COLO668 (cell line): ENCODE measurements at regions not wholly inside any gene's neighbourhood (a gene's known extent, or its start where the extent isn't known, plus 50 kb on each side); places are given as distances from the start of the nearest gene placed in this dataset.
"Not testable (repeated sequence)": the region's sequence is repeated elsewhere in the genome, so short reads cannot be mapped to it uniquely, and the experiment has no call there.

ENCODE experiments used
- DNase-seq: peaks from one replicate; lab custom pipeline; 2025; ENCODE audit not compliant: unreplicated experiment; lab: John Stamatoyannopoulos, UW

- no peak for DNase-seq
Observed at GRCh38 chr5:105168806-105169205, 1606.2 kb upstream of the NUDT12 start.

DNA sequence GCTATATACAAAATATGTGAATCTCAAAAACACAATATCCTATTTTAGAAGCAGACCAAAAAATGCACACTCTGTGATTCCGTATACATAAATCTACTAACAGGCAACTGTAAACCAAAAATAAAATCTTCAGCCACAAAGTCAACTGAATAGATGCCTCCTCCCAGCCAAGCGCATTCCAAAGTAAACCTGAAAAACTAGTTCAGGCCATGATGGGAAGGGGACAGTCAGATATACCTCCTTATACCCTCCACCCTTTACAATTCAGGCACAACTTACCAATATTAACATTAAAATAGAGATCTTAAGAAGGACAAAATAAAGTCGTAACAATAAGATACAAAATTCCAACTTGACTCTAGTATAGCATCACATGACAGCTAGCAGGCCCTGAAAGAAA is 1604.5 kb upstream of the NUDT12 start:
- DNase-seq = no peak

DNA sequence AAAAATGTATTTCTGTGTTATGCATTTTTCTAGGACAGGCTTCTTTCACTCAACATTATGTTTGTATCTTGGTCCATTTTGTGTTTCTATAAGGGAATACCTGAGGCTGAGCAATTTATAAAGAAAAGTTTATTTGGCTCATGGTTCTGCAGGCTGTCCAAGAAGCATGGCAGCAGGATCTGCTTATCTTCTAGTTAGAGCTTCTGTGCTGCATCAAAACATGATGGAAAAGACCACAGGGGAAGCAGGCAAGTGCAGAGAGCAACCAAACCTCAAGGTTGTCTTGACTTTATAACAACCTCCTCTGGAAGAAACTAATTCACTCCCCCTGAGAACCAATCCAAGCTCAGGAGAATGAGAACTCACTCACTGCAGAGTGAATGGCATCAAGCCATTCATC is 1601.0 kb upstream of the NUDT12 start:
- DNase-seq = no peak

- DNase-seq = not testable (repeated sequence)
Observed at GRCh38 chr5:105162557-105162956, 1600.0 kb upstream of the NUDT12 start.

DNA sequence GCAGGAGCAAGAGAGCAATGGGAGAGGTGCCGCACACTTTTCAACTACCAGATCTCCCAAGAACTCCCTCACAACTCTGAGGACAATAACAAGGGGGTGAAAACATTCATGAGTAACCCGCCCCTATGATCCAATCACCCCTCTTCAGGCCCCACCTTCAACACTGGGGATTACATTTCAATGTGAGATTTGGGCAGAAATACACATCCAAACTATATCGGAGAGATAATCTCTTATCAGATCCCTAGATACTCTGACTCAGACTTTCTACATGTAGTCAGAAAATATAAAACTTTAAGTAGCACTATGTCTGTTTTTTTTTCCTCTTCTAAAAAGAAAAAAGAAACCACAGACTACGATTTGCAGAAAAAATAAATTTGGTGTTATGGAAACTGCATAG is 1595.9 kb upstream of the NUDT12 start:
- no peak for DNase-seq

DNA sequence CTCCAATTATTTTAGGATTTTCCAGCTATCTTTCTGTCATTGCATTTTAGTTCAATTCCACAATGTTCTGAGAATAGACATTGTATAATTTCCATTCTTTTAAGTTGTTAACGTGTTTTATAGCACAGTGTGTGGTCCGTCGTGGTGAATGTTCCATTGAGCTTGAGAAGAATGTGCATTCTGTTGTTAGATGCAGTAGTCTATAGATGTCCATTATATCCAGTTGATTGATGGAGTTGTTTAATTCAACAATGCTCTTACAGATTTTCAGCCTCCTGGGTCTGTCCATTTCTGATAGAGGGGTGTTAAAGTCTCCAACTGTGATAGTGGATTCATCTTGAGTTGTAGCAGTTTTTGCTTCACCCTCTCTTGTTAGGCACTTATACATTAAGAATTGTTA is 1587.7 kb upstream of the NUDT12 start:
- DNase-seq = no peak

DNA sequence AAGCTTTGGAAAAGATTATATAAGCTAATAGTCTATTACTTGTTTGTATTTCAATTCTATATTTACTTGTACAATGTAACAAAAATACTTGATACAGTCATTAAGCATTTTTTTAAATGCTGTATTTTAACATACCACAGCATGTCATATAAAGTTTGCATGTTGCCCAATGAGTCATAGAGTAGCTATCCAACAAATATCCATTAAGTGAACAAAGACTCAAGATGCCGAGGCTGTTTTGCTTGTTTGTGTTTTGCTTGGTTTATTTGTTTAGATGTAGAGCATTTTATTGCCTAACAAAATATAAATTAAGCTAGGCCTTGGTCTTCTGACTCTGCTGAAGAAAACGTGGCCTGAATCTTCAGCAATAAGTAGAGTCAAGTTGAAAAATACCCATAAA is 1584.3 kb upstream of the NUDT12 start:
- DNase-seq = no peak

- DNase-seq = no peak
Observed at GRCh38 chr5:105145152-105145551, 1582.6 kb upstream of the NUDT12 start.

GRCh38 chr5:105134328-105134727 is 1571.7 kb upstream of the NUDT12 start:
- DNase-seq = no peak

DNA sequence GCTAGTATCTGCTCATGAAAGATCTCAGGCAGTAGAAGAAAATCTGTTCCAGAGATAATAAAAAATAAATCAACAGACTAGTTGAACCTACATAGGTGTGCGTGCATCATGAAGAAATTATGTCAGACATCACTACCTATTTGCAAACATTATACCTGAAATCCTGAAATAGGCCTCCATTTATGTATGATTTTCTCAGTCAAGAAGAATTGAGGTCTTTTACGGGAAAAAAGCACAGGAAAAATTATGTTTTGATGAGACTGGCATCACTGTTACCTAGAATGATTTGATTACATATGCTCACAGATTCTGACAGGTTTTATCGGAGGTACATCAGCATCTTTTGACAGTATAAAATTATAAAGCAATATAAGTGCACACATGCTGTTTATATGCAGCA is 1570.5 kb upstream of the NUDT12 start:
- DNase-seq = no peak

DNA sequence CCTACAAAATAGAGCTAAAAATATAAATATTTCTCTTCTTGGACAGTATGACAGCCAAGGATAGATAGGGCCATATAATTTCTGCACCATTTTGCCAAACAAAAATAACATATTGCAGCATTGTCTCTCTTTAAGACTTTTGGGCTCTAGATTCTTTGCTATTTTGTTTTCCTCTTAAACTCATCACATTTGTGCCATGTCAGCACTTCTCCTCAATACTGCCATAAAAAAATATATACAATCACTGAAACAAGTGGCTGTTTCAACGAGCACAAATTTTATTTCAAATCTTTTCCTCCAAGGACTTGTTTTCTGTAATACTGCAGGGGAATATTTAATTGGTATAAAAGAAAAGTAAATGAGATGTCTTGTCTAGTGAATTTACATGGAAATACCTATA is 1570.0 kb upstream of the NUDT12 start:
- no peak for DNase-seq

DNA sequence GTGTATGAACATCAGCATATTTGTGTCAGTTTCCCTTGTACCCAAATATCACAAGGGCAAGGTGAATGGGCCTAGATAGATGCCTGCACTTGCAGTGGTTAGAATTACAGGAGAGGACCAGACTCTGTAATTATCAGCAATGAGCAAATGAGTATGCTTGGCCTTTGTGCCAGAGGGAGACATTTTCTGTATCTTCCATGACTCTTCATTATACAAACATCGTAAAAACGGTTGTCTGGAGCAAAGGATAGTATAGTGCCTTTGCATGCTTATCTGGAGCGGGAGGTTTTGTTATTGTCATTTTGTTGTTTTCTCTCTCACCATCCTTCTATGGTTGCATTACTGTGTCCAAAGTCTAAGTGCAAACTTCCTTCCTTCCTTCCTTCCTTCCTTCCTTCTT is 1568.5 kb upstream of the NUDT12 start:
- no peak for DNase-seq

DNA sequence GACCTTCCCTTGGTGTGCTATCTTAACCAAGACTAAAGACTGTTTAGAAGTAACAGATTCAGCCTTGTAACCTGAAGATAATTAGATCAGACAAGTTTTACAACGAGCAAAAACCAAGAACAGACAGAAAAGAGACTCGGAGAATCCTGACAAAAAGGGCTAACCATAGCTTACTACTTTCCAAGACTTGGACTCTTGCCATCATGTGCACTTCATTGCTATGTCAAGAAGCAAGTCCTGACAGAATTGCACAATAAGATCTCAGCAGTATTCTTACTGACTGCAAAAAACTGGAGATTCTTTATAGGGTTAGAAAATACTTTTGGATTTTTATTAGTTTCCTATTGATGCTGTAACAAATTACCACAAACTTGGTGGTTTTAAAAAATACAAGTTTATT is 1539.0 kb upstream of the NUDT12 start:
- no peak for DNase-seq

GRCh38 chr5:105088961-105089360 is 1526.4 kb upstream of the NUDT12 start:
- DNase-seq = no peak

- no peak for DNase-seq
Observed at GRCh38 chr5:105088102-105088501, 1525.5 kb upstream of the NUDT12 start.

GRCh38 chr5:105057893-105058292 is 1495.3 kb upstream of the NUDT12 start:
- no peak for DNase-seq

GRCh38 chr5:105057001-105057436 is 1494.4 kb upstream of the NUDT12 start:
- no peak for DNase-seq

GRCh38 chr5:105054406-105054805 is 1491.8 kb upstream of the NUDT12 start:
- DNase-seq = no peak

DNA sequence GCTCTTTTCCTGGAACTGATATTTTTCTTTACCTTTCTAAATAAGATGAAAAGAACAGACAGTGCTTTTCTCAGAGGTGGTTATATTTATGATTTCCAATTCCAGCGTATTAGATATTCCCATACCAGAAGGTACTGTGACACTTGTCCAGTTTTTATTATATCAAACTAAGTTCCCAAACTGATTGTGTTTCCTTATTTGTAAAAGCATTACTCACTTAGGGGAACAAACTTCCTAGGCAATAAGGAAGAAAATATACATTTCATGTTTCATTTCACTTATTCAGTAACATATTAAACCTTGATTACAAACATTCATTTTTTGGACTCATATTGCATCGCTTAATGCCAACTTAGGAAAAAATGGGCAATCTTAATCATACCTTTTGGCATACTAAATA is 1480.0 kb upstream of the NUDT12 start:
- no peak for DNase-seq

- DNase-seq = not testable (repeated sequence)
Observed at GRCh38 chr5:105036814-105037213, 1474.2 kb upstream of the NUDT12 start.

GRCh38 chr5:105034401-105034763 is 1471.8 kb upstream of the NUDT12 start:
- DNase-seq = no peak

GRCh38 chr5:105033637-105034400 is 1471.2 kb upstream of the NUDT12 start:
- no peak for DNase-seq

DNA sequence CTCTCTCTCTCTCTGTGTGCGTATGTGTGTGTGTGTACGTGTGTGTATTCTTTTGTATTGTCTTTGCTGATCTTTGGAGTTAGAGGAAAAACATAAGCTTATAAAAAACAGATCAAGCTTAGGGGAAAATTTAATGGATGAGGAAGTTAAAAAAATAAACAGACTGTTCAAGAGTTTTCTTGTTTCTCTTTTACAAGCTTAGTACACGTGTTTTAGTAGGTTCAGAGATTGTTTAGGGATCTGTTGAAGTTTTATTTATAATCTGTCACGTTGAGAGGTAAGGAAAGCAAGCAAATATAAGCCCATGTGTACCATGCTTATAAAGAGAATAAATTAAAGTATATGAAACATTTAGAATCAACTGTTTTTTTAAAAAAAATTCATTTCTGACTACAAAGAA is 1470.3 kb upstream of the NUDT12 start:
- DNase-seq = no peak
